RPMI8226 (cell line): ENCODE measurements at regions not wholly inside any gene's neighbourhood (a gene's known extent, or its start where the extent isn't known, plus 50 kb on each side); places are given as distances from the start of the nearest gene placed in this dataset.

Experiments used
- DNase-seq: peaks from one replicate; pipeline ENCODE4 v3.0.0-alpha.2; 2015

GRCh38 chr4:178633263-178633662 lies 1191.0 kb upstream of the AGA start:
- DNase-seq = no peak

- DNase-seq = no peak
Observed at GRCh38 chr4:178664621-178665020, 1222.4 kb upstream of the AGA start.

- no peak for DNase-seq
Observed at GRCh38 chr4:178665916-178666315, 1223.7 kb upstream of the AGA start.

- DNase-seq = no peak
Observed at GRCh38 chr4:178671766-178672165, 1229.5 kb upstream of the AGA start.

GRCh38 chr4:178672512-178672911 lies 1230.3 kb upstream of the AGA start:
- DNase-seq = no peak

DNA sequence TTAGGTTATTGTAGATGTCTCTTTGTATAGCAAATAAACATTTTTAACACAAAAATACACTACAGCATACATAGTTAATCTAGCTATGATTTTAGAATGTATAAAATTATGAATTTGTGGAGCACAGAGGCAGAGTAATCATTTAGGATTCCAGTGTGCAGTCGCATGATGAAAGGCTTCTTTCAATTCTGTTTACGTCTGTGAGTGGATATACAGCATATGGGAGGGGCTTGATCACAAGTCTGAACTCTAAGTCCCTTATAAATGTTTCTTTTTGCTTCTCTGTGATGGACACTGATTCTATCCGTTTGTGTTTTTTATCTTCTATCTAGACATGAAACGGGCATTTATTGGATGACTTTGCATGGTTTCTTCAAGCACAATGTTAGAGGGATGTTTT lies 1239.6 kb upstream of the AGA start:
- no peak for DNase-seq

- DNase-seq = no peak
Observed at GRCh38 chr4:178689926-178690325, 1247.7 kb upstream of the AGA start.

DNA sequence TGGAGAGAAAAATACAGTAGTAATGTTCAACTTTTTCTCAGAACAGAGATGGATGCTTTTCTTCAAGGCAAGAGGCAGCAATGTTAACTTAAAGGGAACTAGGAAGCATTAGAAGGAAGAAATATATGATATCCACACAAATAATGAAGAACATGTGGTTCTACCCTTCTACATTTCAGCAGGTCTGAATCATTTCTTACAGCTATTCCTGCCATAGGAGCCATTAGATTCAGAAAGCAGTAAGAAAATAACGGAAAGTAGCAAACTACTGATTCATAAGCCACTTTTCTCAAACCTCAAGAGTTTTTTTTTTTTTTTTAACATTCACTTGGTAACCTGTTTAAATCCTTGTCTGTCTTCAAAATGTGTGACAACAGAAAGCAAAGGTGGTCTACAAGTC lies 1251.6 kb upstream of the AGA start:
- DNase-seq = no peak

DNA sequence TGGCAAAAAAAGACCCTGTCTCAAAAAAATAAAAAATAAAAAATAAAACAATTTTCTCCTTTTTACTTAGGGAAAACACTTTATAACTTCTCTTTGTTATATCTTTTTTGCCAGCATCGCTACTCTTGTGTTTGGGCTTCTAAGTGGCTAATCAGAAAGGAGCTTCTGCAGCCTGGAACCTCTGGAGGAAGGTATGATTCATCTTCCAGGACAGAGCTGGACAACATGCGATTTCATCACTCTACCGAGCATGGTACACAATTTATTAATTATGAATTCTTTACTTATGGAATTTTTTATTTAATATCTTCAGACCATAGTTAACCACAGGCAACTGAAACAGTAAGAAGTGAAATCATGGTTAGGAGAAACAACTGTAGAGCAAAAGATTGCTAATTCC lies 1254.3 kb upstream of the AGA start:
- no peak for DNase-seq

- no peak for DNase-seq
Observed at GRCh38 chr4:178712486-178712885, 1270.2 kb upstream of the AGA start.

- DNase-seq = no peak
Observed at GRCh38 chr4:178738026-178738425, 1295.8 kb upstream of the AGA start.

GRCh38 chr4:178745203-178745602 lies 1303.0 kb upstream of the AGA start:
- no peak for DNase-seq

- DNase-seq = no peak
Observed at GRCh38 chr4:178752954-178753525, 1310.8 kb upstream of the AGA start.

GRCh38 chr4:178778496-178778895 lies 1336.3 kb upstream of the AGA start:
- DNase-seq = no peak

- DNase-seq = no peak
Observed at GRCh38 chr4:178781779-178782178, 1339.5 kb upstream of the AGA start.

DNA sequence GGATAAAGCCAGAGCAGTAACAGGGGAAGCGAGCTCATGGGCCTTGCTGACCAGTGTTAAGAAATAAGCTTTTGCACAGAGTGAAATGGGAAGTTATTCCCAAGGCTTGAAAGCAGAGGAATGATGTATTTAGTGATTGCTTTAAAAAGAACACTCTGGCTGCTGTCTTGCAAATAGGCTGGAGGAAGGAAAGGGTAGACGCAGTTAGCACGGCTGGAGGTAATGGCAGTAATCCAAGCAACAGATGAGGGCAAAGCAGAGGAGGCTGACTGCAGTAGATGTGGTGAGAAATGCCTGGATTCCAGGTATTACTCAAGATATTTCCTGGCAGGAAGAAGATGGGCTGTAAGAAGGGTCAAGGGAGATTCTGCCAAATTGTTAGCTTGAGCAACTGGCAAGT lies 1342.3 kb upstream of the AGA start:
- no peak for DNase-seq

- no peak for DNase-seq
Observed at GRCh38 chr4:178789279-178789678, 1347.0 kb upstream of the AGA start.

DNA sequence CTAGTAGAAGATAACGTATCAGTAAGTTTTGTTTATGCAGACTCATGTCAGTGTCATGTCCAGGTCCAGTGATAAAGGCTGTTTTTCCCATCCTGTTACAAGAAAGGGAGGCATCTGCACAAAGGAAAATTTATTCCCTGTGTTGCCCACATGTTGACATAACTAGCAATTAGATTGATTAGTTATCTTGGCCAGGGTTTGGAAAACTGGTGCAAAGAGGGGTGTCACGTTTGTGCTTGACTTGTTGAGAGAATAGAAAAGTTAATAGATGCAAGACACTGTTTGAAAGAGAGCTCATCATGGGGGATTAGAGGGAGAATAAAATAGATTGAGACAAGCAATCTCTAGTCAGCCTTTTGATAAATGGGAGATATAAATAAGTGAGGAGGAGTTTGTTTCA lies 1357.0 kb upstream of the AGA start:
- no peak for DNase-seq

DNA sequence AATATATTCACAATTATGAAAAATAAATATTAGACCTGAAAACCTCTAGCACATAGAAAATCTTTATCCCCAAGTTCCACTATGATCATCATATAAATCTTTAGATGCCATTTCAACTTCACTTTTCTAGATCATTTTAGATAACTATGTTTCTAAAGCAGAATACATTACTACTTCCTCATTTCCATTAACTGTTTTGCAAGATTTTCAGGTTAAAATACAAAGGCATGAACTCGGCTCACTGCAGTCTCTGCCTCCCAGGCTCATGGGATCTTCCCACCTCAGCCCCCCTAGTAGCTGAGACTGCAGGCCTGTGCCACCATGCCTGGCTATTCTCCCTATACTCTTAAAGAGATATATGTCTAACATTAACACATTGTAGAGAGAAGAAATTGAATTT lies 1365.9 kb upstream of the AGA start:
- DNase-seq = no peak

GRCh38 chr4:178809921-178810320 lies 1367.7 kb upstream of the AGA start:
- DNase-seq = no peak

DNA sequence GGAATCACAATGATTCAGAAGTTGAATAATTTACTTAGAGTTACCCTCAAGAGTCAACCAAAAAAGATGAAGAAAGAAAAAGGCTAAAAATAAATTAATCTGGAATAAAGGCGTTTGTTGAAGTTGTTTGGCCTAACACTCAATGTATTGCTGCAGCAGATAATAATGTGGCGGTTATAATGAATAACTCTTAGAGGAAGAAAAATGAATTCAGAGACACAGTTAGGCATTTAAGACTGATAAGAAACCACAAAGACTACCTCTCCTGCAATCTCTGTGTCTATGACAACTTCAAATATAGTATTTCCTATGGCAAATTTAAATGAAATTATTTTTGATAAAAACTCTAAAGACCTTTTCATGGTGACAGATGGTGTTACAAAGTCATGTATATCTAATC lies 1369.1 kb upstream of the AGA start:
- DNase-seq = no peak

GRCh38 chr4:178812866-178813265 lies 1370.6 kb upstream of the AGA start:
- DNase-seq = peak; percentile 8

- no peak for DNase-seq
Observed at GRCh38 chr4:178814908-178815307, 1372.7 kb upstream of the AGA start.

- DNase-seq = no peak
Observed at GRCh38 chr4:178823673-178824295, 1381.5 kb upstream of the AGA start.

DNA sequence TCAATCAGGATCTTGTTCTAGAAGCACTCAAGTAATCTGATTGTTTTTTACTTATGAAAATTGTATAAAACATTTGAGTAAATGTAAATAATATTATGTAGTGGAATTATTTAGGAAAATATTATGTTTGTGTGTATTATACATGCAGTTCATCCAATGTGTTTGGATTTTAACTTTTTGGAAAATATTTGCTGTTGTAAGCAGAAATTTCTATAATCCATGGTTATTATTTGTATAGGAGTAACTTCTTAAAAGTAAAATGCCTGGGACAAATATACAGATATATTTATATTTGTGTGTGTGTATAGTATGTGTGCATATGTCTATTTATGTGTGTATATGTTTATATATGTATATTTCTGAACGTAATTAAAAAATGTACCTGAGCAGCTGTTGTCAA lies 1394.6 kb upstream of the AGA start:
- no peak for DNase-seq
